Gastrocnemius medialis (tissue), 4 donors: ENCODE measurements at regions not wholly inside any gene's neighbourhood (a gene's known extent, or its start where the extent isn't known, plus 50 kb on each side); places are given as distances from the start of the nearest gene placed in this dataset.

ENCODE experiments used
- POLR2A ChIP-seq, 2 donors: fragments of 450-650 bp; IDR thresholded peaks; one replicate each; pipeline ENCODE4 v1.6.1; 2017; ENCODE audit warnings: antibody characterized with exemption in 2 of 2, mild to moderate bottlenecking in 2 of 2, moderate library complexity in 2 of 2
- TF ChIP-seq, protein P1 (sequence below), 5 experiments: fragments of 450-650 bp in 3 of 5; fragments of 200-600 bp in 2 of 5; sonication (generic) in 2 of 5; IDR thresholded peaks in 4 of 5; conservative IDR thresholded peaks in 1 of 5; 1 replicate in 4 of 5; 2 replicates in 1 of 5; pipeline ENCODE4 v1.5.1; 2016 to 2019; ENCODE audit warnings: antibody characterized with exemption in 5 of 5, mild to moderate bottlenecking in 3 of 5, moderate library complexity in 3 of 5

DNA sequence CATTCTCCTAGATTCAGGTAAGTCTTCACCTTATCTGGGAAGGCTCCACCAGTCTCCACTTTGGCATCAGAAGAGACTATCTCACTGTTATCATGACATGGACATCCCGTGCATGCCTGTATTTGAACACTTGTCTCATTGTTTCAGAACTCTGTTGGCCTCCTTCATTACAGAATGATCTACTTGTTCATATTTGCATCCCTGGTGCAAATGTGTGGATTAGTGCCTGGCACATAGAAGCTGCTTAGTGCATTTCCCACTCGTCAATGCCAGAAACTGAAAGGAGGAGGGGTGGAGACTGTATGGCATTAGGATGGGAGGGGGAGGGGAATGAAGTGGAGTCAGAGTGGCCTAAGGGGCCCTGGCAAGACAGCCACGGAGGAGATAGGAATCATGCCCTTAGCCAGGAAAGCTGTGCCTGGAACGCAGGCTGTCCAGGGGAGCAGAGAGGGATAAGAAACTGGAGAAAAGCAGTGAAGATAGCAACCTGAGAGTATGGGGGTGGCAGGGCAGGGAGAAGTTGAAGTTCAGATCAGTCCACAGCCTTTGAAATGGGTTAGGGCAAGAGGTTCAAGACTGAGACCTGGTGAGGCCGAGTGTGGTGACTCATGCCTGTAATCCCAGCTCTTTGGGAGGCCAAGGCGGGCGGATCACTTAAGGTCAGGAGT is 53.8 kb upstream of the CAPRIN1 start:
- TF ChIP-seq, protein P1, sequence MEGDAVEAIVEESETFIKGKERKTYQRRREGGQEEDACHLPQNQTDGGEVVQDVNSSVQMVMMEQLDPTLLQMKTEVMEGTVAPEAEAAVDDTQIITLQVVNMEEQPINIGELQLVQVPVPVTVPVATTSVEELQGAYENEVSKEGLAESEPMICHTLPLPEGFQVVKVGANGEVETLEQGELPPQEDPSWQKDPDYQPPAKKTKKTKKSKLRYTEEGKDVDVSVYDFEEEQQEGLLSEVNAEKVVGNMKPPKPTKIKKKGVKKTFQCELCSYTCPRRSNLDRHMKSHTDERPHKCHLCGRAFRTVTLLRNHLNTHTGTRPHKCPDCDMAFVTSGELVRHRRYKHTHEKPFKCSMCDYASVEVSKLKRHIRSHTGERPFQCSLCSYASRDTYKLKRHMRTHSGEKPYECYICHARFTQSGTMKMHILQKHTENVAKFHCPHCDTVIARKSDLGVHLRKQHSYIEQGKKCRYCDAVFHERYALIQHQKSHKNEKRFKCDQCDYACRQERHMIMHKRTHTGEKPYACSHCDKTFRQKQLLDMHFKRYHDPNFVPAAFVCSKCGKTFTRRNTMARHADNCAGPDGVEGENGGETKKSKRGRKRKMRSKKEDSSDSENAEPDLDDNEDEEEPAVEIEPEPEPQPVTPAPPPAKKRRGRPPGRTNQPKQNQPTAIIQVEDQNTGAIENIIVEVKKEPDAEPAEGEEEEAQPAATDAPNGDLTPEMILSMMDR (IDR thresholded peaks at IDR 0.05 in 4 of 5, conservative IDR thresholded peaks at IDR 0.05 in 1 of 5): no peak
- no peak for TF ChIP-seq POLR2A (IDR thresholded peaks at IDR 0.05)
